ENCODE measurements at regions not wholly inside any gene's neighbourhood (a gene's known extent, or its start where the extent isn't known, plus 50 kb on each side); places are given as distances from the start of the nearest gene placed in this dataset.

- no peak for TF ChIP-seq CTCF (IDR thresholded peaks at IDR 0.05; ENCODE audit: borderline replicate concordance)
- intact Hi-C loops (cut with micrococcal nuclease): no loop called here
Observed at GRCh38 chr20:17860301-17861197, 108.0 kb downstream of the SNX5 start.

GRCh38 chr20:17859616-17860232, 108.9 kb downstream of the SNX5 start:
- H3K36me3 ChIP-seq: no peaks in the 10 kb centered on the region
- H3K27me3 ChIP-seq (ENCODE audit: low read depth): no peaks in the 10 kb centered on the region
- intact Hi-C loops (cut with micrococcal nuclease): no loop called here
- no peak overlapping the region for H3K4me3 ChIP-seq
- H3K27ac ChIP-seq (replicated peaks): no peak overlapping the region
- TF ChIP-seq CTCF (IDR thresholded peaks at IDR 0.05; ENCODE audit: borderline replicate concordance): peak; percentile 21
- peaks cover 25% of the 10 kb centered on the region for H3K4me1 ChIP-seq
- H3K9me3 ChIP-seq (replicated peaks): no peaks in the 10 kb centered on the region
- peak; percentile 44 for DNase-seq

More at GRCh38 chr20:17860301-17861197, 108.0 kb downstream of the SNX5 start:
- no peak overlapping the region for H3K4me3 ChIP-seq
- no peak for DNase-seq
- no peaks in the 10 kb centered on the region for H3K9me3 ChIP-seq (replicated peaks)
- no peak overlapping the region for H3K27ac ChIP-seq (replicated peaks)
- H3K27me3 ChIP-seq (ENCODE audit: low read depth): no peaks in the 10 kb centered on the region
- no peaks in the 10 kb centered on the region for H3K36me3 ChIP-seq
- peaks cover 25% of the 10 kb centered on the region for H3K4me1 ChIP-seq

- Histone ChIP-seq H3K4me3 (no peak overlapping the region), H3K27ac (replicated peaks) (no peak overlapping the region), H3K4me1 (peaks cover 29% of the 10 kb centered on the region), H3K36me3 (no peaks in the 10 kb centered on the region), H3K9me3 (replicated peaks) (no peaks in the 10 kb centered on the region), H3K27me3 (ENCODE audit: low read depth) (no peaks in the 10 kb centered on the region)
- intact Hi-C loops (cut with micrococcal nuclease): no loop called here
- no peak for DNase-seq
- TF ChIP-seq CTCF (IDR thresholded peaks at IDR 0.05; ENCODE audit: borderline replicate concordance): no peak
Observed at GRCh38 chr20:17859002-17859615, 109.5 kb downstream of the SNX5 start.

- no peak for TF ChIP-seq CTCF (IDR thresholded peaks at IDR 0.05; ENCODE audit: borderline replicate concordance)
- H3K27me3 ChIP-seq (ENCODE audit: low read depth): no peaks in the 10 kb centered on the region
- intact Hi-C loops (cut with micrococcal nuclease): no loop called here
- H3K9me3 ChIP-seq (replicated peaks): no peaks in the 10 kb centered on the region
- no peak for DNase-seq
- peaks cover 24% of the 10 kb centered on the region for H3K4me1 ChIP-seq
- H3K27ac ChIP-seq (replicated peaks): no peak overlapping the region
- no peaks in the 10 kb centered on the region for H3K36me3 ChIP-seq
- H3K4me3 ChIP-seq: no peak overlapping the region
Observed at GRCh38 chr20:17858450-17859001, 110.1 kb downstream of the SNX5 start.

- no peaks in the 10 kb centered on the region for H3K9me3 ChIP-seq (replicated peaks)
- H3K4me1 ChIP-seq: peaks cover 17% of the 10 kb centered on the region
- H3K4me3 ChIP-seq: no peak overlapping the region
- H3K27ac ChIP-seq (replicated peaks): no peak overlapping the region
- no peak for DNase-seq
- intact Hi-C loops (cut with micrococcal nuclease): no loop called here
- H3K27me3 ChIP-seq (ENCODE audit: low read depth): no peaks in the 10 kb centered on the region
- TF ChIP-seq CTCF (IDR thresholded peaks at IDR 0.05; ENCODE audit: borderline replicate concordance): no peak
- H3K36me3 ChIP-seq: no peaks in the 10 kb centered on the region
Observed at GRCh38 chr20:17857639-17858449, 110.8 kb downstream of the SNX5 start.

Measured in left ventricle myocardium inferior (tissue), 1 donor.